ENCODE measurements at regions not wholly inside any gene's neighbourhood (a gene's known extent, or its start where the extent isn't known, plus 50 kb on each side); places are given as distances from the start of the nearest gene placed in this dataset.

GRCh38 chr18:4869155-4869554, 327.9 kb downstream of the AKAIN1 start:
- TF ChIP-seq CTCF (IDR thresholded peaks at IDR 0.05) (no peak), EZH2 (IDR thresholded peaks at IDR 0.05; ENCODE audit: borderline replicate concordance, insufficient read depth, low read depth, low read length, poor library complexity, severe bottlenecking) (no peak)

Data from B cell (primary cell).